Erythroblast (primary cell): ENCODE measurements at regions not wholly inside any gene's neighbourhood (a gene's known extent, or its start where the extent isn't known, plus 50 kb on each side); places are given as distances from the start of the nearest gene placed in this dataset.

Experiments
- GATA1 ChIP-seq: IDR thresholded peaks from 2 replicates; pipeline ENCODE4 v1.6.1; 2011; ENCODE audit warnings: low read depth, mild to moderate bottlenecking, control low read depth, low read length, moderate library complexity
- POLR2A ChIP-seq: IDR thresholded peaks from 2 replicates; pipeline ENCODE4 v1.6.1; 2011; ENCODE audit warnings: mild to moderate bottlenecking, low read length

- no peak for TF ChIP-seq POLR2A
- TF ChIP-seq GATA1: no peak
These were observed 435.7 kb downstream of the ZFHX3 start for GRCh38 chr16:72612256-72612655.
